ENCODE measurements at regions not wholly inside any gene's neighbourhood (a gene's known extent, or its start where the extent isn't known, plus 50 kb on each side); places are given as distances from the start of the nearest gene placed in this dataset.

- TF ChIP-seq CTCF (IDR thresholded peaks at IDR 0.05) (no peak), POLR2A (IDR thresholded peaks at IDR 0.05) (no peak), POLR2AphosphoS5 (IDR thresholded peaks at IDR 0.05) (no peak), EP300 (IDR thresholded peaks at IDR 0.05) (no peak)
These were observed 120.7 kb upstream of the SOX1 start for GRCh38 chr13:111946214-111946613.

All from suprapubic skin (tissue), 4 donors.